ENCODE measurements at regions not wholly inside any gene's neighbourhood (a gene's known extent, or its start where the extent isn't known, plus 50 kb on each side); places are given as distances from the start of the nearest gene placed in this dataset.
"Not testable (repeated sequence)": the region's sequence is repeated elsewhere in the genome, so short reads cannot be mapped to it uniquely, and the experiment has no call there.

DNA sequence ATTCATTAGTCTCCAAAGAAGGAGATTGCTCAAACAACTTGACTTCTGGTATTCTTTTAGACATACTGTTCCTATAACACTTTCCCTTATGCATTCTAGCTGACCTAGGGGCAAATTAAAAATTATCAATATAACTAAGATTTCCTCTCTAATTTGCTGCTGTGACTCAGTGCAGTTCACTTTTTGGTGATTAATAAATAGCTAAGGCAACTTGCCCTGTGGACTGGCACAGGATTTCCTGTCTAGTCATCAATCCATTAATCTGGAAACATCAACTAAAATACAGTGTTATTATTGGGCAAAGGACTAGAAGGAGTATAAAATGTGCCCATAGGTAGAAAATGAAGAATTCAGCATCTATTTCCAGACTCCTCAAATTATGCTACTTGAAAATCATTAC is 83.5 kb upstream of the SERPINE2 start:
- TF ChIP-seq, protein P1, sequence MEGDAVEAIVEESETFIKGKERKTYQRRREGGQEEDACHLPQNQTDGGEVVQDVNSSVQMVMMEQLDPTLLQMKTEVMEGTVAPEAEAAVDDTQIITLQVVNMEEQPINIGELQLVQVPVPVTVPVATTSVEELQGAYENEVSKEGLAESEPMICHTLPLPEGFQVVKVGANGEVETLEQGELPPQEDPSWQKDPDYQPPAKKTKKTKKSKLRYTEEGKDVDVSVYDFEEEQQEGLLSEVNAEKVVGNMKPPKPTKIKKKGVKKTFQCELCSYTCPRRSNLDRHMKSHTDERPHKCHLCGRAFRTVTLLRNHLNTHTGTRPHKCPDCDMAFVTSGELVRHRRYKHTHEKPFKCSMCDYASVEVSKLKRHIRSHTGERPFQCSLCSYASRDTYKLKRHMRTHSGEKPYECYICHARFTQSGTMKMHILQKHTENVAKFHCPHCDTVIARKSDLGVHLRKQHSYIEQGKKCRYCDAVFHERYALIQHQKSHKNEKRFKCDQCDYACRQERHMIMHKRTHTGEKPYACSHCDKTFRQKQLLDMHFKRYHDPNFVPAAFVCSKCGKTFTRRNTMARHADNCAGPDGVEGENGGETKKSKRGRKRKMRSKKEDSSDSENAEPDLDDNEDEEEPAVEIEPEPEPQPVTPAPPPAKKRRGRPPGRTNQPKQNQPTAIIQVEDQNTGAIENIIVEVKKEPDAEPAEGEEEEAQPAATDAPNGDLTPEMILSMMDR (IDR thresholded peaks at IDR 0.05), result no peak
- TF ChIP-seq POLR2AphosphoS5 (IDR thresholded peaks at IDR 0.05) (no peak), POLR2A (IDR thresholded peaks at IDR 0.05) (no peak), EP300 (IDR thresholded peaks at IDR 0.05) (no peak)
- Histone ChIP-seq H3K9me3 (peaks cover 3% of the 10 kb centered on the region), H3K4me3 (no peak overlapping the region), H3K27me3 (no peaks in the 10 kb centered on the region), H3K36me3 (no peaks in the 10 kb centered on the region), H3K4me1 (no peaks in the 10 kb centered on the region), H3K27ac (no peak overlapping the region)
- no peak for DNase-seq (ENCODE audit: low spot score in 2 of 2)

DNA sequence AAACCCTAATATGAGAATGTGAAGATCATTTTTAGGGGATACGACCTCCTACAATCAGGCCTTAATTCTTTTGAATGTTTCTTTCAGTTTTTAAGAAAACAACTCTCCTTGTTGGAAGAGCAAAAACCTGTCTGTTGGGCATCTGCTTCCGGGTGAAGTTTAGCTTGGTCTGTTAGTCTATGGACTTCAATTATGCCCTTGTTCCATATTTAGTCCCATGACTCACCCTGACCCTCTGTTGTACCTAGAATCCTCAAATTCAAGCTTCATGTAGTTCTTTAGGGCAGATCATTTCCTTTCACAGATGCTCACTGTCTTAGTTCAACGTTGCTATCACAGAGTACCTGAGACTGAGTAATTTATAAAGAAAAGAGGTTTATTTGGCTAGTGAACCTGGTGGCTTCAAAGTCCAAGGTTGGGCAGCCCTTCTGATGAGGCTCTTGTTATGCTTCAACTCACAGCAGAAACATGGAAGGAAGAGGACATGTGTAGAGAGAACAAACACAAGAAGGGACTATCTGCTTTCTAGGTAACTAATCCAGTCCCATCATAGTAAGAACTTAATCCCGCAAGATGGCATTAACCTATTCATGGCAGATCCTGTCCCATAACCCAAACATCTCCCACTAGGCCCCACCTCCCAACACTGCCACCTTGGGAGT is 82.5 kb upstream of the SERPINE2 start:
- Histone ChIP-seq H3K36me3 (no peaks in the 10 kb centered on the region), H3K4me3 (no peak overlapping the region), H3K27ac (no peak overlapping the region), H3K9me3 (peaks cover 3% of the 10 kb centered on the region), H3K4me1 (no peaks in the 10 kb centered on the region), H3K27me3 (no peaks in the 10 kb centered on the region)
- no peak for TF ChIP-seq POLR2AphosphoS5 (IDR thresholded peaks at IDR 0.05)
- 76% methylated on average over 4 of the region's 4 CpGs for WGBS
- no peak for DNase-seq (ENCODE audit: low spot score in 2 of 2)

DNA sequence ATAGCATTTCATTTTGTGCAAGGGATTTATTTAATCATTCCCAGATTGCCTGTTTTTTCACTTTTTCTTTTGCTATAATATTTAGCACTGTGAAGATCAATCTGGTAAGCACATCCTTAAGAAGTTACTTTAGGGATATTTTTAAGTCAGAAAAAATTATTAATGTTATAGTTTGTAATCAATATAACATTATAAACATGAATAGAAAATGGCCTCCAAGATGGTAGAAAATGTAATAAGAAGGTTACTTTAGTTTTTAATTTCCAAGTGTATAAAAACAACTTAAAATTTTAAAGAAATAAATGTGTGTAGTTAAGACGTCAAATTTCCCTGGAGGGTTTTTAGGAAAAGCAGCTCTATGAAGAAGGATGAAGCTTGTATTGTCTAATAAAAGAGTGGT is 81.9 kb upstream of the SERPINE2 start:
- Histone ChIP-seq H3K27ac (no peak overlapping the region), H3K4me3 (no peak overlapping the region), H3K9me3 (peaks cover 3% of the 10 kb centered on the region), H3K27me3 (no peaks in the 10 kb centered on the region), H3K36me3 (no peaks in the 10 kb centered on the region), H3K4me1 (no peaks in the 10 kb centered on the region)
- TF ChIP-seq POLR2A (IDR thresholded peaks at IDR 0.05), result no peak
- TF ChIP-seq EP300 (IDR thresholded peaks at IDR 0.05), result no peak
- no peak for TF ChIP-seq POLR2AphosphoS5 (IDR thresholded peaks at IDR 0.05)
- TF ChIP-seq, protein P1 (IDR thresholded peaks at IDR 0.05), result no peak
- WGBS, result 30% methylated on average over 1 of the region's 1 CpG
- DNase-seq (ENCODE audit: low spot score in 2 of 2), result no peak

DNA sequence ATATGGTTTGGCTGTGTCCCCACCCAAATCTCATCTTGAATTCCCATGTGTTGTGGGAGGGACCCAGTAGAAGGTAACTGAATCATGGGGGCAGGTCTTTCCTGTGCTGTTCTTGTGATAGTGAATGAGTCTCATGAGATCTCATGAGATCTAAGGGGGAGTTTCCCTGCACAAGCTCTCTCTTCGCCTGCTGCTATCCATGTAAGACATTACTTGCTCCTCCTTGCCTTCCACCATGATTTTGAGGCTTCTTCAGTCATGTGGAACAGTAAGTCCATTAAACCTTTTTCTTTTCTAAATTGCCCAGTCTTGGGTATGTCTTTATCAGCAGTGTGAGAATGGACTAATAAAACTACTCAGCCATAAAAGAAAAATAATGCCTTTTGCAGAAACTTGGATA is 80.8 kb upstream of the SERPINE2 start:
- not testable (repeated sequence) for H3K4me3 ChIP-seq; DNase-seq (ENCODE audit: low spot score in 2 of 2); H3K36me3 ChIP-seq; H3K4me1 ChIP-seq; H3K27me3 ChIP-seq; H3K27ac ChIP-seq; H3K9me3 ChIP-seq
- 76% methylated on average over 1 of the region's 1 CpG for WGBS

DNA sequence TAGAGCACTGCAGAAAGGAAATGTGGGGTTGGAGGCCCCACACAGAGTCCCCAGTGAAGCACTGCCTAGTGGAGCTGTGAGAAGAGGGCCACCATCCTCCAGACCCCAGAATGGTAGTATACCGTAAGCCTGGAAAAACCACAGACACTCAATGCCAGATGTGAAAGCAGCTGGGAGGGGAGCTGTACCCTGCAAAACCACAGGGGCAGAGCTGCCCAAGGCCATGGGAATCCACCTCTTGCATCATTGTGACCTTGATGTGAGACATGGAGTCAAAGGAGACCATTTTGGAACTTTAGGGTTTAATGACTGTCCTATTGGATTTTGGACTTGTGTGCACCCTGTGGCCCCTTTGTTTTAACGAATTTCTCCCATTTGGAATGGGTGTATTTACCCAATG is 75.3 kb upstream of the SERPINE2 start:
- H3K9me3 ChIP-seq, result no peaks in the 10 kb centered on the region
- TF ChIP-seq POLR2AphosphoS5 (IDR thresholded peaks at IDR 0.05) (no peak), POLR2A (IDR thresholded peaks at IDR 0.05) (no peak), EP300 (IDR thresholded peaks at IDR 0.05) (no peak)
- TF ChIP-seq, protein P1 (IDR thresholded peaks at IDR 0.05), result no peak
- no peaks in the 10 kb centered on the region for H3K27me3 ChIP-seq
- H3K4me1 ChIP-seq, result no peaks in the 10 kb centered on the region
- WGBS, result 51% methylated on average over 2 of the region's 2 CpGs
- no peak for DNase-seq (ENCODE audit: low spot score in 2 of 2)
- H3K36me3 ChIP-seq, result no peaks in the 10 kb centered on the region
- no peak overlapping the region for H3K4me3 ChIP-seq
- H3K27ac ChIP-seq, result no peak overlapping the region

DNA sequence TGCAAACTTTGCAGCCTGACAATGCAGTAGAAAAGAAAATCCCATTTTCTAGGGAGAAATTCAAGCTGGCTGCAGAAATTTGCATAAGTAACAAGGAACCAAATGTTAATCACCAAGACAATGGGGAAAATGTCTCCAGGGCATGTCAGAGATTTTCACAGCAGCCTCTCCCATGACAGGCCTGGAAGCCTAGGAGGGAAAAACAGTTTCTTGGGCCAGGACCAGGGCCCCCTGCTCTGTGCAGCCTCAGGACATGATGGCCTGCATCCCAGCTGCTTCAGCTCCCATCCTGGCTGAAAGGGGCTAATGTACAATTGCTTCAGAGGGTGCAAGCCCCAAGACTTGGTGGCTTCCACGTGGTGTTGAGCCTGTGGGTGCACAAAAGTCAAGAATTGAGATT is 74.8 kb upstream of the SERPINE2 start:
- not testable (repeated sequence) for DNase-seq (ENCODE audit: low spot score in 2 of 2); H3K9me3 ChIP-seq; H3K27me3 ChIP-seq; H3K4me1 ChIP-seq; H3K27ac ChIP-seq; H3K36me3 ChIP-seq; H3K4me3 ChIP-seq
- 33% methylated on average over 1 of the region's 1 CpG for WGBS

DNA sequence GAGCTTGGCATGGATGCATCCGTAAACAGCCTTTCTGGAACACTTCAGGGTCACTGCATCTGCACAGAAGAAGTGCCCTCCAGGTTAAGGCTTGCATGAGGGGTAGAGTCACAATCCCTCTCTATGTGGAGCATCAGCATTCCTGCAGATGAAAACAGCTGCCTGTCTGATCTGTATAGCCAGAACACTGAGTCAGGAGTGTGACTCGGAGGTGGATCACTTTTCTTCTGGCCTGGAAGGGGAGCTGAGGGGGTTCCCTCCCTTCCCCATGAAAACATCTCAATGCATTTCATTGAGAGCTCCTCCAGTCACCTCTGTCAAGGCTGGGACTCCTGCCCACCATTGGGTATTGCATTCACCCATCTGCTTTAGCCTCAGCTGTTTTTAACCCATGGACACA is 72.5 kb upstream of the SERPINE2 start:
- H3K4me1 ChIP-seq, result no peaks in the 10 kb centered on the region
- no peak for TF ChIP-seq POLR2A (IDR thresholded peaks at IDR 0.05)
- TF ChIP-seq EP300 (IDR thresholded peaks at IDR 0.05), result no peak
- no peak for TF ChIP-seq POLR2AphosphoS5 (IDR thresholded peaks at IDR 0.05)
- TF ChIP-seq, protein P1 (IDR thresholded peaks at IDR 0.05), result no peak
- H3K27ac ChIP-seq, result no peak overlapping the region
- DNase-seq (ENCODE audit: low spot score in 2 of 2), result no peak
- no peak overlapping the region for H3K4me3 ChIP-seq
- no peaks in the 10 kb centered on the region for H3K27me3 ChIP-seq
- H3K36me3 ChIP-seq, result no peaks in the 10 kb centered on the region
- 82% methylated on average over 2 of the region's 2 CpGs for WGBS
- H3K9me3 ChIP-seq, result no peaks in the 10 kb centered on the region

Data from suprapubic skin (tissue), 4 donors.